ENCODE measurements at regions not wholly inside any gene's neighbourhood (a gene's known extent, or its start where the extent isn't known, plus 50 kb on each side); places are given as distances from the start of the nearest gene placed in this dataset.
A peak's percentile ranks its signal among the peaks of the same experiment; 100 is the strongest.
"Not testable (repeated sequence)": the region's sequence is repeated elsewhere in the genome, so short reads cannot be mapped to it uniquely, and the experiment has no call there.

DNA sequence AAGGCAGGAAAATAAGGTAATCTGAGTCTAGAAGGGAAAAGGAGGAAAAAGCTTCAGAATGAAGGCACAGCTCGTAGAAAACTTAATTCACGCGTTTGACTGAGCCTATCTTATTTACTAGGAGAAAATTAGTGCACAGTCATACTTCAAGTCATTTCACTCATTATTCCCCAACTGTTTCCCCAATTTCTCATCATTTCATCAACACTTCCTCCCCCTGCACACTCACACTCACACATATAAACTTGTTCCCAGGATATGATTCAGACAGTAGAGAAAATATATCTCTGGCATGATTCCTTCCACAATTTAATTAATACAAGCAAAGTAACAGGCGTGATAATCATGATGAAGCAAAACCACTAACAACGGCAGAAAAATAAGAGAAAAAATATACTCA, 94.5 kb upstream of the F13A1 start:
- no peak for FAIRE-seq

DNA sequence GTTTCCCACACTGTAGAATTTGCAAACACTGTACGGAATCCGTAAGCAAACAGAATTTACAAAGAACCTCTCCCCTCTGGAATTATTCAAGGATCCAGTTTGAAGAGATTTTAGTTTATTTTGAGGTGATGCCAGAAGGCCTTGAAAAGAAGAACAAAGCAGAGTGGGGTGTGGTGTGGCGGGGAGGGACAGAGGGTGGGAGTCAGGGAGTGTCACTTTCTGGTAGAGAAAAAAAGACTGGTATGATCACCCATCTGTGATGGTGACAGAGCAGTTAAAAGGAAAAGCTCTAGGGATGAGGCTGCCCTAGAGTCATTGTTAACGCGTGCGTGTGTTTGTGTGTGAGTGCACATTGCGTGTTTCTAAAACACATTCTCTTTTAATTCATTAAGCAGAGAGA, 97.0 kb upstream of the F13A1 start:
- no peak for FAIRE-seq

DNA sequence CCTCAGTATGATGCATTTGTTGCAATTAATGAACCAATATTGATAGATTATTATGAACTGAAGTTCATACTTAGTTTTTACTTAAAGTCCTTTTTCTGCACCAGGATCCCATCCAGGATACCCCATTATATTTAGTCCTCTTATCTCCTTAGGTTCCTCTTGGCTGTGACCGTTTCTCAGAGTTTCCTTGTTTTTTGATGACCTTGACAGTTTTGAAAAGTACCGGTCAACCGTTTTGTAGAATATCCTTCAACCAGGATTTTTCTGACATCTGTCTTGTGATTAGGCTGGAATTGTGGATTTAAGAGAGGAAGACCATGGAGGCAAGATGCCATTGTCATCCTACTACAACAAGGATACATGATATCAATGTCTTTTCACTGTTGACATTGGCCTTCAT, 98.0 kb upstream of the F13A1 start:
- FAIRE-seq, result no peak

DNA sequence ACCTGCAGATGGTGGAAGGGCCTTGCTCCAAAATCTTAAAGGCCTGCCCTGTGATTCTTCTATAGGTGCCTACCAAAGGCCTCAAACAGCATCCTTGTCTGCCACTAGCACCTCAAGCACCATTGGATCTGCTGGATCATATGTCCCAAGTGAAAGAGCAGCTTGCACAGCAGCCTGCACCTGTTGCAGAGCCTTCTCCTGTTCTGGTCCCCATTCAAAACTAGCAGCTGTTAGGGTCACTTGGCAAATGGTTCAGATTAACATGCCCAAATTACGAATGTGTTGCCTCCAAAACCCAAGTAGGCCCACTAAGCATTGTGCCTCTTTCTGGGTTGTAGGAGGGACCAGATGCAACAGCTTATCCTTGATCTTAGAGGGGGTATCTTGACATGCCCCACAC, 99.6 kb upstream of the F13A1 start:
- no peak for FAIRE-seq

DNA sequence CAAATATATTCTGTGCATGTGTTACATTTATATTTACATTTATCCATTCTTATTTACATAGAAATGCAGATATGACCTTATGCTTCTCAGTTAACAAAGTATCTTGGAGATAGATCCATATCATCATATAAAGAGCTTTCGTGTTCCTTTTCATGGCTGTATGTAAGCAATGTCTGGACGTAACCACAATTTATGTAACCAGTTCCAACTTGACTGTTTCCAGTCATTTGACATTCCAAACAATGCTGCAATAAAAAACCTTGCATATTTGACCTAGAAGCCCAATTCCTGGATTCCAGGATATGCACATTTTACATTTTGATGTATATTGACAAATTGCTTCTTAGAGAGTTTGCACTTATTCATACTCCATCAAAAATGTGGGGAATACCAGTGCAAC, 113.7 kb upstream of the F13A1 start:
- no peak for FAIRE-seq

DNA sequence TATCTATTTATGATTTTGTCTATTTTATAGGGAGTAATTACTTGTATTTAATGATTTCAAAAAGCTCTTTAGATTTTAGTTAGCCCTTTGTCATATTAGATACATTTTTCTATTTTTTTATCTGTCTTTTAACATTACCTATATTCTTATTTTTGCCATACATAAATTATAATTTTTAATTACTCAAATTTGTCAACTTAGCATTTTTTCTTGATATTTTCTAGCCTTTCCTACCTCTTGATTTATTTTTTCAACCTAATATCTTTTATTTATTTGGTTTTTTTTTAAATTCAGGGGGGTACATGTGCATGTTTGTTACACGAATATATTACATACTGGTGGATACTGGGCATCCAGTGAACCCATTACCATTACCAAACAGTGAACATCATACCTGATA, 114.3 kb upstream of the F13A1 start:
- FAIRE-seq, result peak; percentile 19

DNA sequence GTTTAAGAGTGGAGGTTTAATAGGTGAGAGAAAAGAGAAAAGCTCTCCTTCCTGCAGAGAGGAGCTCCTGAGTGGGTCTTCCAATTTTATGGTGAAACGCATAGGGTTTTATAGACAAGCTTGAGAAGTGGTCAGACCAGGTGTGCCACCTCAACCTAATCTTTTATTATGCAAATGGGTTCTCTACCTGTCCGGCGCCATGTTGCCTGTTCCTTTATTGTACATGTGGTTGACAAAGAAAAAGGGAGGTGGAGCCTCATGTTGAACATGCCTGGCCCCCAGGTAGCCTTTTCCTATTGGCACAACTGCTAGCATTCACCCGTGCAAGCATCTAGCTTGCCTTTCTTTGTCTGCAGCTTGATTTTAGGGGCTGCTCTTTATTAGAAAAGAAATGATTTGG, 115.9 kb upstream of the F13A1 start:
- no peak for FAIRE-seq

DNA sequence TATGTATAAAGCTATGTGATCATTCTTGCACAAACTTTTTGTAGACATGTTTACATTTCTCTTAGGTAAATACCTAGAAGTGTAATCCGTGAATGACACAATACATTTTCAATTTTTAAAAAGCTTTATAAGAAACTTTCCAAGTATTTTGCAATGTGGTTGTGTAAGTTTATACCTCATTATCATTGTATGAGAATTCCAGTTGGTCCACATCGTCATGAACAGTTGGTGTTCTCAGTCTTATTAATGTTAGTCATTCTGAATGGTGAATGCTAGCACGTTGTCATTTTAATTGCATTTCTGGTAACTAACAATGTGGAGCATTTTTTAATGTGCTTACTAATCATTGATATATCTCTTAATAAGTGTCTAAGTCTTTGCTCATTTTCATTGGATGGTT, 116.5 kb upstream of the F13A1 start:
- no peak for FAIRE-seq

DNA sequence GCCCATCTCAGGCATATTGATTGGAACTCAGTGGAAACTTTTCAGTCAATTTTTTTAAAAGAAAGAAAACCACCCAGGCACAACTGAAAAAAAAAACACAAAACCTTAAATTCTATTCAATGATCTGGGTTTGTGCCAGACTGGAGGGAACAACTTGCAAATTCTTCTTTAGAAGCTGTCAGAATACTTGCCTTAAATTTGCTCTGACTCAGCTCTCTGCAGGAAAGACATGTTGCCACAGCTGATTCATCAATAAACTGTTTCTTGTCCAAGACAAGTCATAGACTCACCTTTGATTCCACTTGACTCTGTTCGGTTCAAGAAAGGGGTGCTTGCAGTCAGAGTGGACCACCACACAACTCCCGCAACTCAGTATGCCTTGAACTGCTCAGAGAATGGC, 117.8 kb upstream of the F13A1 start:
- FAIRE-seq, result no peak

DNA sequence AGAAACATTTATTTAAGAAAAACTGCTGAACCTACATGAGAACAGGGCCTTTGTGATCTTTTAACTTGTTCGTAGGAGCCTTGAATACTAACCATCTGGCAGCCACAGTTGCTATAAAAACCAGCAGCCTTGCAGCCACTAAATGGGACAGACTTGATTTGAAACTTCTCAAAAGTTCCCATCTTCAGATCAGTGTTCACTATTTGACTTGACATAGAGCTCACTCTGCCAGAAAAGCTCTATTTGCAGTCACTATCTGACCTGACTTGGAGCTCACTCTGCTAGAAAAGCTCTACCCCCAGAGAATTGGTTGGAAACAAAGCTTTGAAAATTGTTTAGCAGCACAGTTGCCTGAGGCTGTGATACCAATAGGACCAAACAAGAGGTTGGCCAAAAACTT, 119.3 kb upstream of the F13A1 start:
- FAIRE-seq, result no peak

DNA sequence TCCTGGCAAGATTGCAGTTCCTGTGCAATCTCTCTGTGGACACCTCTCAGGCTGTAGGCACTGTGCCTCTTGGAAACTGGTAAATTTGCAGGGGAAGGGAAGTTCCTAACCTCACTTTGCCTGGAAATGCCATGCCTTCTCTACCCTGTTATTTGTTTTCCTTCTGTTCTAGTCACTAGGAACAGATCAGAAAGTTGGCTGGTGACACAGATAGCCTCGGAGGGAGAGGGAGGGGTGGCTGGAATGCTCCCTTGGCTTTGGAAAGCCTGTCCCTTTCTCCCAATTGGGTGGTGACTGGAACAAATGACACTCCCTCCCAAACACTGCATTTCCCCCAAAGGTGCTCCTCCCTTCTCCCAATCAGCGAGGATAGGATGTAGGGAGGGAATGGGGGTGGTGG, 131.5 kb upstream of the F13A1 start:
- no peak for FAIRE-seq

DNA sequence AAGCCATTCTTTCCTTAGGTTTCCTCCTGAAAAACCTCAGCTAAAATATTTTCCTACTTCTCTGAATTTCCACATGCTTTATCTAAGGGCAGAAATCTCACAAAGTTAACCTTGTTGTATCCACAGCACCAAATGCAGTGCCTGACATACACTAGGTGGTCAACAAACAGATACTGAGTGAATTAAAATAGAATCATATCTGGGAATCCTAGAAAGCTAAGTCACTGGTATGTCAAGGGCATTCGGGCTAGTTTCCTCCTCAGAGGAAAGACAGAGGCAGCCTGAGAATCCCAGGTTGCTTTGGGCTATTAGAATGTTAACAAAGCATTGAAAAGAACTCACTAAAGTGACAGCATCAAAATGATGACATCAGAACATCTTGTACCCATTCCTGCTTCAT, 132.7 kb upstream of the F13A1 start:
- no peak for FAIRE-seq

DNA sequence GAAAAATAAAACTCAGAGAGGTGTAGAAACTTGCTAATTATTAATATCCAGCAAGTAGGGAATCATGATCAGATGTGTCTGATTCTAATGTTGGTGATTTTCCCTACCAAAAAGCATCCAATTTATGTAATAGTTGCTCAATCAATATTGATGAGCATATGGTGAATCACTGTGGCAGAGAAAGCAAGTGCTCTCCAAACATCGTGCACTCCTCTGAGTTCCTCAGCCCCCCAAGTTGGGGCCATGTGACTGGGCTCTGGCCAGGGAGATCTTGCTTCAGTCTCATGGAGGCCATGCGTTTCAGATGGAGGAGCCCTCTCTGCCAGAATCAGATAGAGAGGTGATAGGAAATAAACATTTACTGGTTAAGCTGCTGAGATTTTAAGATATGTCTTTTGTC, 133.2 kb upstream of the LY86 start:
- no peak for FAIRE-seq

DNA sequence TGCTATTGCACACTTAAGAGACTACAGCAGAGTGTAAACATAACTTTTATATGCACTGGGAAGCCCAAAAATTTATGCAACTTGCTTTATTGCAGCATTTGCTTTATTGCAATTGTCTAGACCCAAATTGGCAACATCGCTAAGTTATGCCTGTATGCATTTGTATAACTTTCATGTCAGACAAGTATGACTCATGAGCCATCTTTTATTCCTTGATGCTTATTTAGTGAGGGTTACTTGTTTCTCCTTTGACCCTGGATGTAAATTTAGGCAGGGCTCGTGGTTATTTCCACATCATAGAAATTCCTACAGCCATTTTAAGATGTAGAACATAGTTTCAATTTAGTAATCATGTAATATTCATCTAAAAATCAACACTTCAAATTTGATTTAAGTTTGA, 130.3 kb upstream of the LY86 start:
- FAIRE-seq, result no peak

DNA sequence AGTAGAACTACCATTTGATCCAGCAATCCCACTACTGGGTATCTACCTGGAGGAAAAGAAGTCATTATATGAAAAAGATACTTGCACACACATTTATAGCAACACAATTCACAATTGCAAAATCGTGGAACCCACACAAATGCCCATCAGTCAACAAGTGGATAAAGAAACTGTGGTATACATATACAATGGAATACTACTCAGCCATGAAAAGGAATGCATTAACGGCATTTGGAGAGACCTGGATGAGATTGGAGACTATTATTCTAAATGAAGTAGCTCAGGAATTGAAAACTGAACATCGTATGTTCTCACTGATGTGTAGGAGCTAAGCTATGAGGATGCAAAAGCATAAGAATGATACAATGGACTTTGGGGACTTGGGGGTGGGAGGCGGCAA, 128.6 kb upstream of the LY86 start:
- not testable (repeated sequence) for FAIRE-seq

DNA sequence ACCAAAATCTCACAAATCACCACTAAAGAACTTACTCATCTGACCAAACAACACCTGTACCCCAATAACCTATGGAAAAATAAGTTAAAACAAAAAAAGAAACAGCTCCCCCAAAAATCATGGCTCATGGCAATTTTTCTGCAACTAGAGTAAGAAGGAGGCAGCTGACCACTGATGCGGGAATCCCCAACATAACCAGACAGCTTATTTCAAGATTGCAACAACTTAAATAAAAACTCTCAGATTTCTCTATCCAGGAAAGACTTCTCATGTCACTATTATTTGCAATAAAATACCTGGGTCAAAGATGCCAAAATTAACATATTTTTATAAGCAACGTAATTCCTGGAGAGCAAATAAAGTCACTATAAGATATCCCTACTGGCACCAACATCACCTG, 128.1 kb upstream of the LY86 start:
- FAIRE-seq, result no peak

DNA sequence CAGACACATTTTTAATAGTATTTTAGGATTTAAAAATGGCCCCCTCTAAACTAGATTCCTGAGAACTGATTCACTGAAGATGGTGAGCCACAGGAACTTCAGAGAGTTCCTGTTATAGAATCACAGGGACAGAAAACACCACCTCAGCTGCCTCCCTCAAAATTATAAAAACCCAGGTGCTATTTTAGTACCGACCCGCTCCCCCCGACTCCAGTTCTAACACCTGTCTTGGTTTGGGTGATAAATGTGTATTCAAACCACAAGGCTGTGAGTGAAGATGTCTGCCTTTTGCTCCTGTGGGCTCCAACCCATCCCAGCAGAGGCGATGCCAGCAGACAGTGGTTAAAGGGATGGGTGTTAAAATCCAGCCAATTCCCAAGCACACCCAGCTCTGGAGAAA, 127.4 kb upstream of the LY86 start:
- FAIRE-seq, result no peak

DNA sequence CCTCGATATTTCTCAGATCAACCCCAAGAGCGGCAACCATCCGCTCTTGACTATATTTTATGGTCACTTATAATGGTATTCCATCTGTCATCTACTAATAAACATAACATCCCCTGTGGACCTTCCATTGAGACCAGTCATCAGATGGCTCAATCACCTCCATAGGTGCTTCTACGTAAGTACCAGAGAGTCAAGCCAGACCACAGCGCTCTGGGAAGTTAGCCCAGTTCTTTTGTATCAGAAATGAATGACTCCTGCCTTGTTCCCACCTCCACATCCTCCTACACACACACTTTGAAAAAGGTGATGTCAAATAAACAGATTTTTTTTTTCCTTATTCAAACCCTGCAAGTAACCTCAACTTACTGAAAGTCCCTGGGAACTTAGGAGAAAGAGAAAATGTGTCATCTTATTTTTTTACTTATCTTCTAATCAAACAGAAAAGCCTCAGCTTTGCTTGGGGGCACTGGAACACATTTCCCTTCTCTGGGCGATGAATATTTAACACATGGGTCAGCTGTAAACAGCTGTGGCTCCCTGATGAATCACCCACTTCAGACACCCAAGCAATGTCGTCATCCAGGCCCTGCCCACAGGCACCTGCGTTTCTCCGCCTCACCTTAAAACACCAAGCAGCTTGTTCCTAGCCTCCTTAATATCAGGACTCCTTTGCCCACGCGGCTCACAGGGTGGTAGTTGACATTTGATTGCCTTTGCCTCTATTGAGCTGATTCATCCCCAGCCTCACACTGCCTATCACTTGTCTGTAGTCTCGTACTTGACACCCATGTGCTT, 121.4 kb upstream of the LY86 start:
- FAIRE-seq, result no peak

DNA sequence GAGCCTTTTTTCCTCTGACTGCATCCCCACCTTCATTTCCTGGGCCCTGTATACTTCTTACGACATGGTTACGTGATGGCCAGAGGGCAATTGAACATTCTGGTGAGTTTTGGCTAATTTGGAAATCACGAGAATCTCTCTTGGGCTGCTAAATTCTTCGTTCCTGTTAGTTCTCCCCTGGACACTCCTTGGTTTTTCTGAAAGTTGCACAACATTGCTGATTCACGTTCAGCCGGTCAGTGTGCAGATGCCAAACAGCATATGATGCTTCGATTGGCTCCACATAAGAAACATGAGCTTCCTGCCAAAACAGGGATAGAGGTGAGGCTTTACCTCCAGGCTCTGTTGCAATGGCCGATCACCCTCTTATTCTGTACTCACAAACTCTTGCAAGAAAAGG, 119.4 kb upstream of the LY86 start:
- no peak for FAIRE-seq

DNA sequence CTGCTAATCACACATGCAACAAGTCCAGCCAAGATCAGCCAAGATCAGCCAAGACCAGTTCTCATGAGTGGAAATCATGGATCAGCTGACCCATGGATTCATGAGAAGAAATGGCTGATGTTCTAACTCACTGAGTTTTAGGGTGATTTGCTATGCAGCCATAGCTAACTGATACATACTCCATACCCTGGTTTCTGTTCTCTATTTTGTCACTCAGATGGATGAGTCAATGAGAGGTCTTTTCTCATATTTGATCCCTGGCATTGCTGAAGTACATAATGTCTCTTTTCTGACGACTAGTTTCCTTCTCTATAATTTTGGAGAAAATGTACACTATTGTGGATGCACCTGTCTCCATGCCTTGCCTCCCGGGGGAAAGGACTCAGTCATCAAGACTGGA, 118.4 kb upstream of the LY86 start:
- no peak for FAIRE-seq

DNA sequence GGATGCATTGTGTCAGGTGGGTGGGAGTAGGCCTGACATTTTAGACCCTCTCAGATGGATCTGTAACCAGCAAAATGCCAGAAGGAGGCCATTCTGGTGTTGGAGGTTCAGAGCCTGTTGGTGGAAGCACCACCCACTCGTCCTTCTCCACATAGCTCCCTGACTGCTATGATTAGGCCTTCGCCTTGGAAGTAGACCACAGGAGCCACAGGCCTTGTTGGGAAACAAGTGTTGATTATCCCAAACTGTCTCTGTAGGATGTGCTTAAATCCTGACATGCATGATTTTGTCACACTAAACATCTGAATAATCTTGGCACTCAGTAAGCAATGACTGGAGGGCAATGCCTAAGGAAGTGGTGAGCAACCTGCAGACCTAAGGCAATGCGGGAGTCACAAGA, 117.2 kb upstream of the LY86 start:
- FAIRE-seq, result no peak

DNA sequence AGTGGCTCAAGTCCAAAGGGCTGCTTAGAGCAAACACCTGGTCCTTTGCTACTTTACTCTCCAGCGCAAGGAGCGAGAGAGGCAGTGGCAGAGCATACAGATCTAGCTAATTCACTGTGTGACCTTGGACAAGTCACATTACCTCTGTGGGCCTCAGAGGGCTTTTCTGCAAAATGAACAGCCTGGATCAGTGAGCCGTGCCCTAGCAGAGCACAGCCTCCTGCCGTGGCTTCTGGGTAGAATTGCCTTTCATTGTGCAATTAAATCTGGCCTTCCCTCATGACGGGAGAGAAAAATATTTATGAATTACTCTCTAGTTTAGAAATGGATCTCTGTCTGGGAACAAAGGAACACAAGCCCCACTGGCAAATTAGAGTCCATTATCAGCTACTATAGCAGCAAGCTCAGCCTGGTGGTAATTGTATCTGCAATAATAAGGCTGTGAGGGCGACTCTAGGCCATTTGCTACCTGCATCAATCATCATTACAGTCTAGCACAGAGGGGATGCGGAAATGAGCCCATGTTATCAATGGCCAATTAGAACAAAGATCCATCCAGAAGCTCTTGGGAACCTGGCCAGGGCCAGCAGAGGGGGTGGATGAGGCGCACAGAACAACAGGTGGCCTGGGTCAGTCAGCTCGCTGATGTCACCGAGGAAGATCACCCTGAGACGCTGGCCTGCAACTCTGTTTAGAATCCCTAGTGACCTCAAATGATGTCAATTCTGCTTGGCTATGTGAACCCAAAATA, 114.2 kb upstream of the LY86 start:
- FAIRE-seq, result no peak

DNA sequence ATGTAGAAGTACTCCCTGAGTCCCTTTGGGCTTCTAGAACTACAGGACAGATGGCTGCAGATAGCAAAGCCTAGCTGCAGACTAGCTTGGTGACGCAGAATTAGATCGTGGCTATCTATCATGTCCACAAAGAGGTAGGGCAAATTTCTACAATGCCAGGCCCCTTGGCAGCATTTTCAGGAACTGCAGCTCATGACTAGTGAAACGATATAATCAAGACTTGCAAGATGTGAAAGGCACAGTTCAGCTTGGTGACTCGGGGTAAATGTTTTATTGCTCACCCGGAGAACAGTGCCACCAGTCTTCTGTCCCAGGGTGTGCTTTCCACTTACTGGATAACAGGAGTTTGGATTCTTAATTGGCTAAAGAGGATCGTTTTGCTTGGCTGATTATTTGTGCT, 108.7 kb upstream of the LY86 start:
- FAIRE-seq, result no peak

DNA sequence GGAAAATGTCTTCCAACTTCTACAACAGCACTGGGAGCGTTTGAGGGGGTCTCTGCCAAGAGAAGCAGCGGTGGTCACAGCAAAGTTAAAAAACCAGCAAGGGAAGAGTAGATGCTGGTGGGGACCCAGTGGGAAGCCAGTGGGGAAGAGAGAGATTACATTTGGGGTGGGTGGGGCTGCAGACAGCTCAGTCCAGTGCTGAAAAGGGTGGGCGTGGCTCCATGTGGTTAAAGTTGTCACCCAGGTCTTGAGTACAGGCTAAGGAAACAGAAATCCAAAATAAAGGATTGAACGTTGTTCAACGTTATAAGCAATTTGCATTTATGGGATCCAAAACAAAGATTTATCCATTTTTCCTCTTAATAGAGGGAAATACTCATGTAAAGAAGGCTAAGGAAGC, 106.3 kb upstream of the LY86 start:
- FAIRE-seq, result no peak

DNA sequence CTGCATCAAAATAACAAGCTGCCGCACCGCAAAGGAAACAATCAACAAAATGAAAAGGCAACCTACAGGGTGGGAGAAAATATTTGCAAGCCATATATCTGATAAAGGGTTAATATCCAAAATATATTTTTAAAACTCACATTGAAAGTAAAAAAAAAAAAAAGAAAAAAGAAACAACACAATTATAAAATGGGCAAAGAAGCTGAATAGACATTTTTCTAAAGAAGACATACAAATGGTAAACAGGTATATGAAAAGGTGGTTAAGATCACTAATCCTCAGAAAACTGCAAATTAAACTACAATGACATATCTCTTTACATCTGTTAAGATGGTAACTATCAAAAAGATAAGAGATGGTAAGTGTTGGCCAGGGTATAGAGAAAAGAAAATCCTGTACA, 105.4 kb upstream of the LY86 start:
- no peak for FAIRE-seq
